ENCODE measurements at regions not wholly inside any gene's neighbourhood (a gene's known extent, or its start where the extent isn't known, plus 50 kb on each side); places are given as distances from the start of the nearest gene placed in this dataset.

DNA sequence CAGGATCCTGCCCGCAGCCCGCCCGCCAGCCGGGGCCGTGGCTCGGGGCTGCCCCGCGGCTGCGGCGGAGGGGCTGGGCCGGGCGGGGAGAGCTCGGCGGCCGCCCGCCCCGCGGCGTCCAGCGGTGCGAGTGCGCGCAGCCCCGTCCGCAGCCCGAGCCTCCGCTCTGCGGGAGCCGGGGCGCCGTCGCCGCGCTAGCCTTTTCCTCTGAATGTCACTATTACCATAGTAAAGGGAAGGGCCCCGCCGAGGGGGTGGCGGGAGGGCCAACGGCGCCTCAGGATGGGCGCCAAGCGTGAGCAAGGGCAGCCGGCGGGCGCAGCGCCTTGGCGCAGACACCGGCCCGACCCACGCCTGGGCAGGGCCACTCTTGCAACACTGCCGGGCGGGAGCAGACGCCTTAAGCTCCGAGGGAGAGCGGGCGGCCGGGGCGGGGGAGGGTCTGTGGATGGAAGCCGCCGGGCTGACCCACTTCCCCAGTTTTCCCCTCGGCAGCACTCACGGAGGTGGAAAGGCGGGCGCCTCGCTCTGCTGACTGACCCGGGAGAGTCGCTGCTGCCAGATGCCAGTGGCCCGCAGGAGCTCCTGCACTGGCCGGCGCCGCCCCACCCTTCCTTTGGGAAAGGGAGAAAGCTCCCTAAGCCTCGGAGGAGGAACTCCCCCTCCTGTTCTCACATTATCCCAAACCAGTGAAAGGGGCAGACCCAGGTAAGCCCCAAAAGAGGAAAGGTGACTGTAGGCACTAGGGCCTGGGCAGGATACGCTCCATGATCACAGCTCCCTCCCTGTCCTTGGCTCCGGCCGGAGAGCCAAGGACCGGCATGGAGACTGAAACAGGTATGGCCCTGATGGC lies 329.4 kb downstream of the HNRNPD start:
- H3K9me3 ChIP-seq (ENCODE audit: control insufficient read depth, insufficient read depth, low read length), result no peaks in the 10 kb centered on the region
- Mint-ChIP-seq H3K36me3 (no peaks in the 10 kb centered on the region), H3K9me3 (no peaks in the 10 kb centered on the region), H3K27ac (no peak overlapping the region), H3K4me3 (no peak overlapping the region), H3K4me1 (no peaks in the 10 kb centered on the region), H3K27me3 (ENCODE audit: low read depth in 2 of 2) (peaks cover 33 to 57% of the 10 kb centered on the region in 2 donors)
- H3K36me3 ChIP-seq (ENCODE audit: control insufficient read depth, insufficient read depth, low read length), result no peaks in the 10 kb centered on the region
- TF ChIP-seq, protein P1, sequence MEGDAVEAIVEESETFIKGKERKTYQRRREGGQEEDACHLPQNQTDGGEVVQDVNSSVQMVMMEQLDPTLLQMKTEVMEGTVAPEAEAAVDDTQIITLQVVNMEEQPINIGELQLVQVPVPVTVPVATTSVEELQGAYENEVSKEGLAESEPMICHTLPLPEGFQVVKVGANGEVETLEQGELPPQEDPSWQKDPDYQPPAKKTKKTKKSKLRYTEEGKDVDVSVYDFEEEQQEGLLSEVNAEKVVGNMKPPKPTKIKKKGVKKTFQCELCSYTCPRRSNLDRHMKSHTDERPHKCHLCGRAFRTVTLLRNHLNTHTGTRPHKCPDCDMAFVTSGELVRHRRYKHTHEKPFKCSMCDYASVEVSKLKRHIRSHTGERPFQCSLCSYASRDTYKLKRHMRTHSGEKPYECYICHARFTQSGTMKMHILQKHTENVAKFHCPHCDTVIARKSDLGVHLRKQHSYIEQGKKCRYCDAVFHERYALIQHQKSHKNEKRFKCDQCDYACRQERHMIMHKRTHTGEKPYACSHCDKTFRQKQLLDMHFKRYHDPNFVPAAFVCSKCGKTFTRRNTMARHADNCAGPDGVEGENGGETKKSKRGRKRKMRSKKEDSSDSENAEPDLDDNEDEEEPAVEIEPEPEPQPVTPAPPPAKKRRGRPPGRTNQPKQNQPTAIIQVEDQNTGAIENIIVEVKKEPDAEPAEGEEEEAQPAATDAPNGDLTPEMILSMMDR (IDR thresholded peaks at IDR 0.05), result no peak
- intact Hi-C loops (cut with micrococcal nuclease), result no loop called here
- WGBS (ENCODE audit: insufficient coverage), result 1% methylated on average over 75 of the region's 75 CpGs
- ATAC-seq (no peak), DNase-seq (no peak)
- no peak overlapping the region for H3K27ac ChIP-seq (ENCODE audit: low read length)
- no peaks in the 10 kb centered on the region for H3K4me1 ChIP-seq (ENCODE audit: control insufficient read depth, insufficient read depth, low read length)
- H3K27me3 ChIP-seq (ENCODE audit: control insufficient read depth, insufficient read depth, low read length), result peaks cover 18% of the 10 kb centered on the region
- H3K4me3 ChIP-seq (ENCODE audit: low read length), result no peak overlapping the region

DNA sequence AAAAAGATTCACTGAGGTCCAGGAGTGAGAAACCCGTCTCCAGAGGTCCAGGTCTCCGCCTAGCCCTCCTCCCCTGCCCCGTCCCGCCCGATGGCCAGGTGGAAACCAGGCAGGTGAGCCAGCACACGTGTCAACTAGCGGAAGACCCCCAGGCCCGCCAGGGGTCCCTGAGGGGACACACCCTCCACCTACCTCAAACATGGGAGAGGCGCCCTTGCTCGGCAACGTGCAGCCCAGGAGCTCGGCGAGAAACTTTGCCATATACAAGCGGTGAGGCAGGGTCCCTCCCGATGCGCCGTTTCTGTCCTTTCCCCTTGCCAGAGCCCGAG lies 330.0 kb downstream of the HNRNPD start:
- 4% methylated on average over 18 of the region's 18 CpGs for WGBS (ENCODE audit: insufficient coverage)
- Mint-ChIP-seq H3K4me3 (no peak overlapping the region), H3K27ac (no peak overlapping the region), H3K27me3 (ENCODE audit: low read depth in 2 of 2) (peaks cover 33 to 62% of the 10 kb centered on the region in 2 donors), H3K4me1 (no peaks in the 10 kb centered on the region), H3K9me3 (no peaks in the 10 kb centered on the region), H3K36me3 (no peaks in the 10 kb centered on the region)
- Histone ChIP-seq H3K27me3 (ENCODE audit: control insufficient read depth, insufficient read depth, low read length) (peaks cover 18% of the 10 kb centered on the region), H3K36me3 (ENCODE audit: control insufficient read depth, insufficient read depth, low read length) (no peaks in the 10 kb centered on the region), H3K4me1 (ENCODE audit: control insufficient read depth, insufficient read depth, low read length) (no peaks in the 10 kb centered on the region), H3K27ac (ENCODE audit: low read length) (no peak overlapping the region), H3K9me3 (ENCODE audit: control insufficient read depth, insufficient read depth, low read length) (no peaks in the 10 kb centered on the region), H3K4me3 (ENCODE audit: low read length) (no peak overlapping the region)
- DNase-seq, result no peak
- intact Hi-C loops (cut with micrococcal nuclease), result no loop called here
- ATAC-seq, result no peak
- TF ChIP-seq, protein P1 (IDR thresholded peaks at IDR 0.05), result no peak

DNA sequence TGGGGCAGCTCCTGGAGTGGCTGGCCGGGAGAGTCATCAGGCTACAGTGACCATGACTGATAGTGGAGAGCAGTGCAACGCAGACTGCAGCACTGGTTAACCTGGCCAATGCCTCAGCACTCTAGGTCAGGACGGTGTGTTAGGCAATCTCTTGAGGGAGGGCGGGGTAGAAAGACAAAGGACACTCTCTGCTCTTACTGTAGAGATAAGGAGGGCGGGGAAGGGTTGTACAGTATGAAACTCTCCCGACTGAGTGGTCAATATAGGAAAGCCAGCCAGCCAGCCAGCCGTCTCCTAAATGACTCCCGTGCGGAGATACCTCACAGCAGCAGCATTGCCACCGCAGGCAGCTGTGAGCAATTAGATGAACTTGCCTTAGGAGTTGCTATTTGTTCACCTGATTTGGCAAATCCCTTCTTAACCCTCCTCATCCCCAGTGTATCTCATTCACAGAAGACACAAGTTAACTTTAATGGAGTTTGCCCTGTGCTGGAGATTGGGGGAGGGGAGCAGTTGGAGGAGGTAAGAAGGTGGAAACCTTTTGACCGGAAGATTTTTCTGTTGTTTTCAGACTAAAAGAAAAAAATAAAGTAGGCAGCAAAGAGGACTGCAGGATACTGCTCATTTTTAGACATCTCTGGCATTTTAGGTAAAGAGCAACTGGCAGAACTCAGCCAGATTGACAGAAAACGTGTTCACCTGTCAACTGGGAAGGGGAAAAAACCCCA lies 330.5 kb downstream of the HNRNPD start:
- no peaks in the 10 kb centered on the region for H3K9me3 ChIP-seq (ENCODE audit: control insufficient read depth, insufficient read depth, low read length)
- Mint-ChIP-seq H3K27me3 (ENCODE audit: low read depth in 2 of 2) (peaks cover 36 to 62% of the 10 kb centered on the region in 2 donors), H3K4me3 (no peak overlapping the region), H3K36me3 (no peaks in the 10 kb centered on the region), H3K27ac (no peak overlapping the region), H3K4me1 (no peaks in the 10 kb centered on the region), H3K9me3 (no peaks in the 10 kb centered on the region)
- H3K36me3 ChIP-seq (ENCODE audit: control insufficient read depth, insufficient read depth, low read length), result no peaks in the 10 kb centered on the region
- ATAC-seq (no peak), DNase-seq (no peak)
- intact Hi-C loops (cut with micrococcal nuclease), result no loop called here
- 55% methylated on average over 12 of the region's 12 CpGs for WGBS (ENCODE audit: insufficient coverage)
- peaks cover 18% of the 10 kb centered on the region for H3K27me3 ChIP-seq (ENCODE audit: control insufficient read depth, insufficient read depth, low read length)
- no peaks in the 10 kb centered on the region for H3K4me1 ChIP-seq (ENCODE audit: control insufficient read depth, insufficient read depth, low read length)
- H3K4me3 ChIP-seq (ENCODE audit: low read length), result no peak overlapping the region
- no peak overlapping the region for H3K27ac ChIP-seq (ENCODE audit: low read length)
- TF ChIP-seq, protein P1 (IDR thresholded peaks at IDR 0.05), result no peak

Measured in natural killer cell (primary cell).